ENCODE measurements at regions not wholly inside any gene's neighbourhood (a gene's known extent, or its start where the extent isn't known, plus 50 kb on each side); places are given as distances from the start of the nearest gene placed in this dataset.

DNA sequence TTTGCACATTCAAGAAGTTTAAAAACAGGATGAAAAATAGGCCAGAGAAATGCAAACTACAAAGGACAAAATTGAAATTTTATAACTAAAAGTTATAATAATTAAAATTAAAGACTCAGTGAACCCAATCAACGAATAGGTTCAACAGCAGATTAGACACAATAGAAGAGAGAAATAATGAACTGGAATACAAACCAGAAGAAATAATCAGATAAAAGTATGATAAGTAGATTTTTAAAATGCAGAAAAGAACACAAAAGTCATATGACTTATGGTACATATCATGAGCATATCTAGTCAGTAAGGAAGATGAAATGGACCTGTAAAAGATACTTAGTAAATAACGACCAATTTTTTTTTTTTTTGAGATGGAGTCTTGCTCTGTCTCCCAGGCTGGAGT is 108.1 kb upstream of the COG2 start:
- H4K20me1 ChIP-seq (ENCODE audit: insufficient read depth): no peaks in the 10 kb centered on the region
- CTCF ChIA-PET: no interaction called here
- H3K4me2 ChIP-seq (ENCODE audit: low read length): no peak overlapping the region
- H3K9ac ChIP-seq (ENCODE audit: low read length): no peak overlapping the region
- ATAC-seq: no peak
- BruUV-seq (replicated peaks): no TSS peak
- no peak overlapping the region for H3K27ac ChIP-seq (ENCODE audit: low read depth, low read length)
- H3K4me3 ChIP-seq (replicated peaks in 1 of 2; ENCODE audit: low read depth in 1 of 2, low read length in 2 of 2): no peak overlapping the region
- H3K4me1 ChIP-seq (ENCODE audit: control insufficient read depth in 1 of 2, insufficient read depth in 2 of 2, low read length in 2 of 2): no peaks in the 10 kb centered on the region
- no peaks in the 10 kb centered on the region for H3K36me3 ChIP-seq (ENCODE audit: control insufficient read depth in 1 of 2, insufficient read depth in 2 of 2, low read length in 2 of 2)
- POLR2A ChIA-PET: no interaction called here
- H3K79me2 ChIP-seq (ENCODE audit: insufficient read depth, low read length): no peaks in the 10 kb centered on the region
- no peak for DNase-seq (ENCODE audit: low read depth, low spot score)
- intact Hi-C loops (cut with micrococcal nuclease): no loop called here
- peaks cover 0 to 11% of the 10 kb centered on the region in 2 experiments; a peak in 2 of 4 replicates for H3K9me3 ChIP-seq (ENCODE audit: control insufficient read depth in 1 of 2, insufficient read depth in 1 of 2, low read depth in 1 of 2, low read length in 2 of 2)
- TF ChIP-seq, protein P1, sequence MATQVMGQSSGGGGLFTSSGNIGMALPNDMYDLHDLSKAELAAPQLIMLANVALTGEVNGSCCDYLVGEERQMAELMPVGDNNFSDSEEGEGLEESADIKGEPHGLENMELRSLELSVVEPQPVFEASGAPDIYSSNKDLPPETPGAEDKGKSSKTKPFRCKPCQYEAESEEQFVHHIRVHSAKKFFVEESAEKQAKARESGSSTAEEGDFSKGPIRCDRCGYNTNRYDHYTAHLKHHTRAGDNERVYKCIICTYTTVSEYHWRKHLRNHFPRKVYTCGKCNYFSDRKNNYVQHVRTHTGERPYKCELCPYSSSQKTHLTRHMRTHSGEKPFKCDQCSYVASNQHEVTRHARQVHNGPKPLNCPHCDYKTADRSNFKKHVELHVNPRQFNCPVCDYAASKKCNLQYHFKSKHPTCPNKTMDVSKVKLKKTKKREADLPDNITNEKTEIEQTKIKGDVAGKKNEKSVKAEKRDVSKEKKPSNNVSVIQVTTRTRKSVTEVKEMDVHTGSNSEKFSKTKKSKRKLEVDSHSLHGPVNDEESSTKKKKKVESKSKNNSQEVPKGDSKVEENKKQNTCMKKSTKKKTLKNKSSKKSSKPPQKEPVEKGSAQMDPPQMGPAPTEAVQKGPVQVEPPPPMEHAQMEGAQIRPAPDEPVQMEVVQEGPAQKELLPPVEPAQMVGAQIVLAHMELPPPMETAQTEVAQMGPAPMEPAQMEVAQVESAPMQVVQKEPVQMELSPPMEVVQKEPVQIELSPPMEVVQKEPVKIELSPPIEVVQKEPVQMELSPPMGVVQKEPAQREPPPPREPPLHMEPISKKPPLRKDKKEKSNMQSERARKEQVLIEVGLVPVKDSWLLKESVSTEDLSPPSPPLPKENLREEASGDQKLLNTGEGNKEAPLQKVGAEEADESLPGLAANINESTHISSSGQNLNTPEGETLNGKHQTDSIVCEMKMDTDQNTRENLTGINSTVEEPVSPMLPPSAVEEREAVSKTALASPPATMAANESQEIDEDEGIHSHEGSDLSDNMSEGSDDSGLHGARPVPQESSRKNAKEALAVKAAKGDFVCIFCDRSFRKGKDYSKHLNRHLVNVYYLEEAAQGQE (IDR thresholded peaks at IDR 0.05; ENCODE audit: low read depth): no peak
- no peak overlapping the region for H2AFZ ChIP-seq (ENCODE audit: low read depth, low read length, poor library complexity, severe bottlenecking)
- H3K9me2 ChIP-seq (ENCODE audit: insufficient read depth): no peaks in the 10 kb centered on the region
- no peaks in the 10 kb centered on the region for H3K27me3 ChIP-seq (ENCODE audit: insufficient read depth, low read length)
- RAD21 ChIA-PET (ENCODE audit: low non-redundant PET in 1 of 2, low total read pairs in 2 of 2, uncharacterized antibody in 2 of 2, unreplicated experiment in 2 of 2): no interaction called here

DNA sequence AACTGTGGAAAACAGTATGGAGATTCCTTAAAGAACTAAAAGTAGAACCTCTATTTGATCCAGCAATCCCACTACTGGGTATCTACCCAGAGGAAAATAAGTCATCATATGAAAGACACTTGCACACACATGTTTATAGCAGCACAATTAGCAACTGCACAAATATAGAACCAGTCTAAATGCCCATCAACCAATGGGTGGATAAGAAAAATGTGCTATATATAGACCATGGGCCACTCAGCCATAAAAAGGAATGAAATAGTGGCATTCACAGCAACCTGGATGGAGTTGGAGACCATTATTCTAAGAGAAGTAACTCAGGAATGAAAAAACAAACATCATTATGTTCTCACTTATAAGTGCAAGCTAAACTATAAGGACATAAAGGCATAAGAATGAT is 105.0 kb upstream of the PGBD5 start:
- POLR2A ChIA-PET: no interaction called here
- BruUV-seq (replicated peaks): no TSS peak
- H3K27me3 ChIP-seq (ENCODE audit: insufficient read depth, low read length): no peaks in the 10 kb centered on the region

More for the DNA sequence above, 105.0 kb upstream of the PGBD5 start:
- H3K9me3 ChIP-seq (ENCODE audit: control insufficient read depth in 1 of 2, insufficient read depth in 1 of 2, low read depth in 1 of 2, low read length in 2 of 2): peaks cover 0 to 11% of the 10 kb centered on the region in 2 experiments; a peak in 2 of 4 replicates
- ChIA-PET RAD21 (ENCODE audit: low non-redundant PET in 1 of 2, low total read pairs in 2 of 2, uncharacterized antibody in 2 of 2, unreplicated experiment in 2 of 2) (no interaction called here), CTCF (no interaction called here)
- no peak overlapping the region for H2AFZ ChIP-seq (ENCODE audit: low read depth, low read length, poor library complexity, severe bottlenecking)
- TF ChIP-seq SIN3A (IDR thresholded peaks at IDR 0.05; ENCODE audit: low read depth) (no peak), POLR2A (IDR thresholded peaks at IDR 0.05; ENCODE audit: borderline replicate concordance, extremely low read depth, insufficient read depth, insufficient read length) (no peak), ELF1 (IDR thresholded peaks at IDR 0.05; ENCODE audit: borderline replicate concordance, low read depth) (no peak), YY1 (IDR thresholded peaks at IDR 0.05; ENCODE audit: extremely low read depth, insufficient replicate concordance, low read depth, low read length) (no peak), CBX3 (IDR thresholded peaks at IDR 0.05; ENCODE audit: low read depth) (no peak), EGR1 (IDR thresholded peaks at IDR 0.05; ENCODE audit: low read depth) (no peak), TCF7L2 (IDR thresholded peaks at IDR 0.05; ENCODE audit: borderline replicate concordance, extremely low read depth, insufficient read depth, insufficient read length) (no peak)
- TF ChIP-seq, protein P2, sequence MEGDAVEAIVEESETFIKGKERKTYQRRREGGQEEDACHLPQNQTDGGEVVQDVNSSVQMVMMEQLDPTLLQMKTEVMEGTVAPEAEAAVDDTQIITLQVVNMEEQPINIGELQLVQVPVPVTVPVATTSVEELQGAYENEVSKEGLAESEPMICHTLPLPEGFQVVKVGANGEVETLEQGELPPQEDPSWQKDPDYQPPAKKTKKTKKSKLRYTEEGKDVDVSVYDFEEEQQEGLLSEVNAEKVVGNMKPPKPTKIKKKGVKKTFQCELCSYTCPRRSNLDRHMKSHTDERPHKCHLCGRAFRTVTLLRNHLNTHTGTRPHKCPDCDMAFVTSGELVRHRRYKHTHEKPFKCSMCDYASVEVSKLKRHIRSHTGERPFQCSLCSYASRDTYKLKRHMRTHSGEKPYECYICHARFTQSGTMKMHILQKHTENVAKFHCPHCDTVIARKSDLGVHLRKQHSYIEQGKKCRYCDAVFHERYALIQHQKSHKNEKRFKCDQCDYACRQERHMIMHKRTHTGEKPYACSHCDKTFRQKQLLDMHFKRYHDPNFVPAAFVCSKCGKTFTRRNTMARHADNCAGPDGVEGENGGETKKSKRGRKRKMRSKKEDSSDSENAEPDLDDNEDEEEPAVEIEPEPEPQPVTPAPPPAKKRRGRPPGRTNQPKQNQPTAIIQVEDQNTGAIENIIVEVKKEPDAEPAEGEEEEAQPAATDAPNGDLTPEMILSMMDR (IDR thresholded peaks at IDR 0.05 in 2 of 3, conservative IDR thresholded peaks at IDR 0.05 in 1 of 3; ENCODE audit: borderline replicate concordance in 1 of 3, insufficient read depth in 1 of 3, low read depth in 2 of 3, low read length in 2 of 3): no peak
- no peak overlapping the region for H3K27ac ChIP-seq (ENCODE audit: low read depth, low read length)
- no peaks in the 10 kb centered on the region for H4K20me1 ChIP-seq (ENCODE audit: insufficient read depth)
- no peak for ATAC-seq
- no peak overlapping the region for H3K4me2 ChIP-seq (ENCODE audit: low read length)
- no peak for DNase-seq (ENCODE audit: low read depth, low spot score)
- no peak overlapping the region for H3K4me3 ChIP-seq (replicated peaks in 1 of 2; ENCODE audit: low read depth in 1 of 2, low read length in 2 of 2)
- H3K4me1 ChIP-seq (ENCODE audit: control insufficient read depth in 1 of 2, insufficient read depth in 2 of 2, low read length in 2 of 2): no peaks in the 10 kb centered on the region
- intact Hi-C loops (cut with micrococcal nuclease): no loop called here
- H3K9me2 ChIP-seq (ENCODE audit: insufficient read depth): no peaks in the 10 kb centered on the region
- H3K9ac ChIP-seq (ENCODE audit: low read length): no peak overlapping the region
- H3K36me3 ChIP-seq (ENCODE audit: control insufficient read depth in 1 of 2, insufficient read depth in 2 of 2, low read length in 2 of 2): no peaks in the 10 kb centered on the region
- H3K79me2 ChIP-seq (ENCODE audit: insufficient read depth, low read length): no peaks in the 10 kb centered on the region
